GM21529 (cell line): ENCODE measurements at regions not wholly inside any gene's neighbourhood (a gene's known extent, or its start where the extent isn't known, plus 50 kb on each side); places are given as distances from the start of the nearest gene placed in this dataset.

Experiments
- ATAC-seq: cut with Tn5 transposase; IDR thresholded peaks from one replicate; pipeline ENCODE4 v1.9.1; 2021; ENCODE audit not compliant: unreplicated experiment

DNA sequence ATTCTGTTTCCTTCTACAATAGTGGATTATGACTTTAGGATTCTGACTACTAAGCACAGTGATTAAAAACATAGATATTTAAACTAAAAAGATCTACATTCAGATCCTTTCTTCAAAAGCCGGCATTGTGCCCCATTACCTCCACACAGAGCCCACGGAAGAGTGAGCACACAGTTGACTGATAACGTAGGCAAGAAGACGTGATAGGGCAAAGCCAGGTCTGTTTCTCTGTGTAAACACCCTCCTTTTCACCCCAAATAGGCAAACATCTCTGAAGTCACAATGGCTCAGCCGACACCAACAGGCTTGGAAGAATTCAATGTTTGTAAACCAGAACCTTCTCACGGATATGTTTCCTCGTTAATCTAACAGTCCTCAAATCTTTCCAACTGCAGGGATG lies 302.9 kb downstream of the CMPK2 start:
- ATAC-seq = no peak

GRCh38 chr2:6564326-6564725 lies 301.4 kb downstream of the CMPK2 start:
- ATAC-seq = no peak

DNA sequence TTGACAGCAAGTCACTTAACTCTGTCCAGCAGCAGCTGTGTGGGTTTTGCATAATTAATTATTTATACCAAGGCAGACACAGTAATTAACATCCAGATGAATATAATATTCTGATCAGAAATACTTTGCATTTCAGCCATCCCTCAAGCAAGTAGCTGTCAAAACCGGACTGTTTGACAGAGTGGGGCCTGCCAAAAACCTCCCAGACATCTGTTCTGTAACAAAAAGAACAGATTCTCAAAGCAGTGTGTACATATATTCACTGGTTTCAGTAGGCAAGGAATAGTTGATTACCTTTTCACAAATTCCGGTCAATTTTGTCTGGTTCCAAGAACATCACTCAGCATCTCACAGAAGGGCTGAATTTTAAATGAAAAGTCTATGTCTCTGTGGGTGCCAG lies 291.6 kb downstream of the CMPK2 start:
- no peak for ATAC-seq

GRCh38 chr2:6576302-6576701 lies 289.4 kb downstream of the CMPK2 start:
- ATAC-seq = no peak

GRCh38 chr2:6577960-6578359 lies 287.7 kb downstream of the CMPK2 start:
- ATAC-seq = no peak

DNA sequence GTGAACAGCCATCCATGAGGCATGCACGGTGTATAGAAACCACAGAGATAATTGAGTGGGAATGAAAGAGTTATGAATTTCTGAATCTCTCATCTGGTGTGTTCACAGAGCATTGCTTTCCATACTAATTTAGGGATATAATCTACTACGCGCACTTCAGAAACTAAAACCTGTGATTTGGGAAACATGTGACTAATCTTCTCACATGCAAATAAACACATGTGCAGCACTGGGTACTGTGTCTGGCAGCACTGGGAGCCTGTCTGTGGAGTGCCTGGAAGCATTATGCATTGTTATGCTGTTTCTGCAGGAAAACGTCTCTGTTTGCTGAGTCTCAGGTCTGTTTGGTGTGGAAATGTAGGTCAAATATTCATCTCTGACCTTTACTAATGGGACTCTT lies 287.3 kb downstream of the CMPK2 start:
- ATAC-seq = no peak

DNA sequence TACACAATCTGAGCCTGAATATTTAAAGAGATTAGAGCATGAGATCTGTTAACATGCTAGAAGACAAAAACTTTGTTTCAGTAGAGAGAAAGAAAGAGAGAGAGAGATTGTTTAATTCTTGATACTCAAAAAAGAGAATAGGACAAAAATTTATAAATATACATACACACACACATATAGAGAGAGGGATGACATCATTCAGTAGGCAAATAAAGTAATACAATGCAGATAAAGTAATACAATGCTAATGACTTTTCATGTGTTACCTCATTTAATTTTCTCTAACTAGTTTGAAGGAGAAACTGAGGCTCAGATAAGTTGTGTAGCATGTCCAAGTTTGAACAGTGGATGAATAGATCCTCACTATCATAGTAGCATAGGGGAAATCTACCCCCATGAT lies 286.4 kb downstream of the CMPK2 start:
- ATAC-seq = no peak

DNA sequence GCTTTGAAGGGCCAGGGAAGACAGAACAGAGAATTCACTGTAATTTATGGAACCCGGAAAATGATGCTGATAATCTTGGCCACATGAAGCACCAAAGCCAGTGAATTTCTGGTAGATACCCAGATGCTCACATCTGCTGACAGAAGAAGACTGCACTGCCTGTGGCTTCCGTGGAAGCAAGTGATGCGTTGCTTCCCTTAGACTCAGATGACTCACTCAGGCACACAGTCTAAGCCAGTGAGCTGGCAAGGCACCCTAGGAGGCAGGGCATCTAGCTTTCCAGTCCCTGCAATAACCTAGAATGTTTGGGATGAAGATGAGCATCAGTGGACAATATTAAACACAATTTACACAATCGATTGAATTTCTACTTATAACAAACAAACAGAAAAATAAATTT lies 284.7 kb downstream of the CMPK2 start:
- ATAC-seq = no peak

GRCh38 chr2:6589150-6589549 lies 276.6 kb downstream of the CMPK2 start:
- ATAC-seq = no peak

- no peak for ATAC-seq
Measured at GRCh38 chr2:6590442-6590841, 275.3 kb downstream of the CMPK2 start.

GRCh38 chr2:6602471-6602870 lies 263.2 kb downstream of the CMPK2 start:
- no peak for ATAC-seq

- no peak for ATAC-seq
Measured at GRCh38 chr2:6605836-6606505, 259.7 kb downstream of the CMPK2 start.

- no peak for ATAC-seq
Measured at GRCh38 chr2:6617794-6618193, 247.9 kb downstream of the CMPK2 start.

- no peak for ATAC-seq
Measured at GRCh38 chr2:6618201-6618600, 247.5 kb downstream of the CMPK2 start.

DNA sequence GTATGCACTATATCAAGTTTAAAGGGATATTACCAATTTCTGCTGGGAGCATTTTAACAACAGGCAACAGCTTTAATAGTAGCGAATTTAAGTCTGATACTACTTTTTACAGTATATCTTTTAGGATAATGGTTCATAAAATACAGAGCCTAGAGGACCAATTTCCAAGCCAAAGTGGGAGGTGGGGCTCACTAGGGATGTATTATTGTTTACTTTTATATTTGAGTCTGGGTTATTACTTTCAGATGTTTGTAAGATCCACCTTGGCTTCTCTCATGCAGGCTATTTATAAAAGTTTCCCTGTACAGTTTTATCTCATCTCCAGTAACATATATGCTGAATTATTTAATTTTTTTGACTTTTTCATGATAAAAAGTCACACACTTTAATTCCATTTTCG lies 242.0 kb downstream of the CMPK2 start:
- ATAC-seq = no peak

GRCh38 chr2:6626401-6627012 lies 239.2 kb downstream of the CMPK2 start:
- no peak for ATAC-seq

DNA sequence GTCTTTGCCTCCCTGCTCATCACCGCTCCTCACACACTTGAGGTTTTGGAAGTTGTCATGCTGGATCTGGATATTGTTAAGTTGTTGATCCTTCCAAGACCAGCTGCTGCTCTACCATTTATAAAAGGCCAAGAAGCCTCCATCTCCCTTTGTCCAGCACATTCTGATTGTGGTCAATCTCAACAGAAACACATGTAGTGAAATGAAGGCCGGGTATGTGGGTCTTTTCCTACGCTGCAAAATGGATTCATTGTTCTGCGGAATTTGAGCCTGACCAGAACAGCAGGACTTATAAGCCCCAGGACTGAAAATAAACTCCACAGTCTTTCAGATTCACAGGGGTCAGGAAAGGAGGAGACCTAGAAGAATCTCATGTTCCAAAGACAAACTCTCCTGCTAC lies 238.4 kb downstream of the CMPK2 start:
- ATAC-seq = no peak

- no peak for ATAC-seq
Measured at GRCh38 chr2:6630209-6630608, 235.5 kb downstream of the CMPK2 start.

DNA sequence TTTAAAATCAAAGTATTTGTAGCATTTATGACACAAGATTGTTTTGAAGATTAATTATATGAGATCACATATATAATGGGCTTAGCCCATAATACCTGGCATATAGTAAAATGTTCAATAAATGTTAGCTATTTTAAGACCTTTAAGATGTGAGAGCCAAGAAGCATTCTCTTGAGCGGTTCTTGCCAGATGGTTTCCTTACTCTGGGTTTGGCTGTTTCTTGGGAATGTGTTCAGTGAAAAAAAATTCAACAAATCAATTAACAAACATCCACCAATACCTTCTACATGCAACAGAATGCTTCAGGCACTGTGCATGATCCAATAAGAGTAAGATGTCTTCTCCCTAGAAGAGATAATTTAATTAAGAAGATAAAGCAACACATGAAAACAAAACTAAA lies 230.4 kb downstream of the CMPK2 start:
- no peak for ATAC-seq

- no peak for ATAC-seq
Measured at GRCh38 chr2:6637330-6637729, 228.4 kb downstream of the CMPK2 start.

DNA sequence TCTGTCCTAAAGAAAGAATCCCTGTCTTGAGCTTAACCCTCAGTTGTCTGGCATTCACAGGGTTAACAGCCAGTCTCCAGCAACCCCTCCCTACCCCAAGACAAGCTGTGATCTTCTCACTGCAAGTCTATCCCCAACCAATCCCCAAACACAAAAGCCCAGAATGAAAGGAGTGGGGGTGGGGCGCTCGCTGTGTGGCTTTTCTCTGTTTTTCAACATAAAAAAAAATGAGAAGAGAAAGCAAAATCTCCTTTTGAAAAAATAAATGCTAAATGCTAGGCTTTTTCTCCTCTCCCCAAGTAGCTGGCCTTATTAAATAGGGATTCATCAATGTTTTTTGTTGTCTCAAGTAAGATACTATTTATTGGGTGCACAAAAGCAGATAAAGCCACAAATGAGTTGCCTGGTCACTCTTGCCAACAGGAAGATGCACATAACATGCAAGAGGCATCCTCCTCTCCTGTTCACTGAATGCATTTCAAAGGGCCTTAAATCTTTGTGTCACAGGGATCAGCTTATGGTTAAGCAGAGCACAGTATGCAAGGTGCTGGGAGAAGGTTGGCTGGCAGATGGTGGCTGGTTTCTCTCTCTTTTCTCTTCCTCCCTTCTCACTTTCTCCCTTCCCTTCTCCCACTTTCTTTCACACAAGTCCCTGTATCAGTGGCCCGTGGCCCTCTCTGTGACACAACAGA lies 225.6 kb downstream of the CMPK2 start:
- ATAC-seq = no peak

GRCh38 chr2:6640621-6641015 lies 225.1 kb downstream of the CMPK2 start:
- ATAC-seq = no peak

DNA sequence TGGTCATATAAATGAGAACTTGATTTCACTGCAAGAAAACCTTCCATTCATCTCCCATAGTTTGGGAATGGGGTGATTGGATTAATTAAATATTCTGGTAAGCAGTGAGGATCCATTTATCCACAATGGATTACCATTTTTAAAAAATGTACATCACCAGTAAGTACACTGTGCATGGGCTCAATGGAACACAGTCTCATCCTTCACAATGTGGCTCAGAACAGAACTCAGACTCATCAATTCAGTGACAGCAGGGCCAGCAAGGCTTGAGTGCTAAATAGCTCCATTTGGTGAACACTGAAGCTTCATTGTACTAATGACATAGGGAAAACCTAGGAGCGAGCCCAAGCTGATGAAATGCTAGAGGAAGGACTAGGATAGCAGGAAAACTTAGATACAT lies 223.8 kb downstream of the CMPK2 start:
- no peak for ATAC-seq
